ENCODE measurements at regions not wholly inside any gene's neighbourhood (a gene's known extent, or its start where the extent isn't known, plus 50 kb on each side); places are given as distances from the start of the nearest gene placed in this dataset.

DNA sequence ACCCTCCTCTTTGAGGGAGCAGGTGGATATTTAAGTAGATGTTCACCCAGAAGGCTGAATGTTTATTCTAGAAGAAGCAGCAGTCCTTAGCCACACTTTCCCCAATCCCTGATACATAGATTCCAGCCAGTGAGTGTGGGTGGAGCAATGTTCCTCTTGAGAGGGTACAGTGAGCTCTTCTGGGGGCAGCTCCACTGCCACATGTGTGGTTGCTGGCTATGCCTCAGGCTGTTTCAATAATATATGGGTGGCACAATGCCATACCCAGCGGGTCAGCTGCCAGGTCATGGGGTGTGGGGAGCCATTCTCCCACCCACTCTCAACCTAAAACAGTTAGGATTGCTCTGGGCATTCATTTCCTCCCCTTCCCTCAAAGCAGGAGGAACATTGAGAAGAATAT lies 61.6 kb upstream of the DAB2 start:
- no peaks in the 10 kb centered on the region for H3K4me1 Mint-ChIP-seq (ENCODE audit: insufficient read depth, unreplicated experiment)
- H3K27ac Mint-ChIP-seq (ENCODE audit: low read depth, unreplicated experiment) = no peak overlapping the region
- no peak for DNase-seq (ENCODE audit: unreplicated experiment)
- no peaks in the 10 kb centered on the region for H3K36me3 Mint-ChIP-seq (ENCODE audit: insufficient read depth, unreplicated experiment)
- intact Hi-C loops (cut with micrococcal nuclease) = no loop called here
- H3K9me3 Mint-ChIP-seq (ENCODE audit: unreplicated experiment) = peaks cover 8% of the 10 kb centered on the region
- ChIA-PET CTCF (no interaction called here), POLR2A (interaction anchor here (0.6 to 1.9 kb wide), 2 partner anchors 13 to 38 kb away, joined by 3 to 4 read pairs; no protein-coding TSS in a partner anchor)
- H3K4me3 Mint-ChIP-seq (ENCODE audit: unreplicated experiment) = no peak overlapping the region
- no TSS peak for BruUV-seq (replicated peaks)
- TF ChIP-seq, protein P1, sequence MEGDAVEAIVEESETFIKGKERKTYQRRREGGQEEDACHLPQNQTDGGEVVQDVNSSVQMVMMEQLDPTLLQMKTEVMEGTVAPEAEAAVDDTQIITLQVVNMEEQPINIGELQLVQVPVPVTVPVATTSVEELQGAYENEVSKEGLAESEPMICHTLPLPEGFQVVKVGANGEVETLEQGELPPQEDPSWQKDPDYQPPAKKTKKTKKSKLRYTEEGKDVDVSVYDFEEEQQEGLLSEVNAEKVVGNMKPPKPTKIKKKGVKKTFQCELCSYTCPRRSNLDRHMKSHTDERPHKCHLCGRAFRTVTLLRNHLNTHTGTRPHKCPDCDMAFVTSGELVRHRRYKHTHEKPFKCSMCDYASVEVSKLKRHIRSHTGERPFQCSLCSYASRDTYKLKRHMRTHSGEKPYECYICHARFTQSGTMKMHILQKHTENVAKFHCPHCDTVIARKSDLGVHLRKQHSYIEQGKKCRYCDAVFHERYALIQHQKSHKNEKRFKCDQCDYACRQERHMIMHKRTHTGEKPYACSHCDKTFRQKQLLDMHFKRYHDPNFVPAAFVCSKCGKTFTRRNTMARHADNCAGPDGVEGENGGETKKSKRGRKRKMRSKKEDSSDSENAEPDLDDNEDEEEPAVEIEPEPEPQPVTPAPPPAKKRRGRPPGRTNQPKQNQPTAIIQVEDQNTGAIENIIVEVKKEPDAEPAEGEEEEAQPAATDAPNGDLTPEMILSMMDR (IDR thresholded peaks at IDR 0.05; ENCODE audit: unreplicated experiment) = no peak
- no peaks in the 10 kb centered on the region for H3K27me3 Mint-ChIP-seq (ENCODE audit: insufficient read depth, unreplicated experiment)

DNA sequence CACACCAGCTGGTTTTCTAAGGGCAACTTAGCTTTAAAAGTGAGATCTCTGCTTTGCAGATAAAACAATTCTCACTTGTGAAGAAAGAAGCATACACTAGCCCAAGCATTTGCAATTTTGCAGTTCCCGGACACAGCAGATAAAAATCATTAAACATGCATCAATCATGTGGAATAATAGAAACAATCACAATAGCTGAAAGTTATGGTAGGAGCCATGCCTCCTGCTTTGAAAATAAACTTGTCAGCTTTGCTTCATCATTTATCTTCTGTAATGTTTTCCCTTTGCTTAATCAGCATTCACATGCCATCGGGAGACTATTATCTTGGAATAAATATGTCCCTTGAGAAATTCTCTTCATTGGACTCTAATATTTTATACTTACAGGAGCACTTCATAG lies 60.3 kb upstream of the DAB2 start:
- CTCF ChIA-PET = no interaction called here
- Mint-ChIP-seq H3K4me3 (ENCODE audit: unreplicated experiment) (no peak overlapping the region), H3K4me1 (ENCODE audit: insufficient read depth, unreplicated experiment) (no peaks in the 10 kb centered on the region), H3K27ac (ENCODE audit: low read depth, unreplicated experiment) (no peak overlapping the region), H3K27me3 (ENCODE audit: insufficient read depth, unreplicated experiment) (no peaks in the 10 kb centered on the region), H3K9me3 (ENCODE audit: unreplicated experiment) (peaks cover 8% of the 10 kb centered on the region), H3K36me3 (ENCODE audit: insufficient read depth, unreplicated experiment) (no peaks in the 10 kb centered on the region)
- DNase-seq (ENCODE audit: unreplicated experiment) = no peak
- TF ChIP-seq, protein P1 (IDR thresholded peaks at IDR 0.05; ENCODE audit: unreplicated experiment) = no peak
- intact Hi-C loops (cut with micrococcal nuclease) = no loop called here
- BruUV-seq (replicated peaks) = no TSS peak
- POLR2A ChIA-PET = interaction anchor here (0.9 kb wide), 1 partner anchor 13 kb away, joined by 3 read pairs; no protein-coding TSS in a partner anchor

DNA sequence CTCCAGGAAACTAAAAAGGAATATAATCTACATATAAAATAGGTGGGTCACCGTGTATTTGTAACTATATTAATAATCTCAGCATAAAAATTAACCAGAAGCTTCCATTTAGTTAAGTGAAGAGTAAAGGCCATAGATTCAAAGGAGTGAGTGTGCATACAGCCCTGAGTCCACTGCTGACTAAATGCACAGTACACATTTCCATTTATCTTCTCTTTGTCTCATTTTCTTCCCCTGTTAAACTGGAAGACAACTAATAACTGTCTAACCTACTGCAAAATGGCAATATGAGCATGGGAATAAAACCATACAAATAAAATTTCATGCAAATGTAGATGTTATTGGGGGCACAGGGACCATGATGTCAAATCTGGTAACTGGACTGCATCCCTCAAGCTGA lies 59.9 kb upstream of the DAB2 start:
- Mint-ChIP-seq H3K4me3 (ENCODE audit: unreplicated experiment) (no peak overlapping the region), H3K4me1 (ENCODE audit: insufficient read depth, unreplicated experiment) (no peaks in the 10 kb centered on the region), H3K27ac (ENCODE audit: low read depth, unreplicated experiment) (no peak overlapping the region), H3K9me3 (ENCODE audit: unreplicated experiment) (peaks cover 3% of the 10 kb centered on the region), H3K36me3 (ENCODE audit: insufficient read depth, unreplicated experiment) (no peaks in the 10 kb centered on the region), H3K27me3 (ENCODE audit: insufficient read depth, unreplicated experiment) (no peaks in the 10 kb centered on the region)
- POLR2A ChIA-PET = no interaction called here
- TF ChIP-seq, protein P1 (IDR thresholded peaks at IDR 0.05; ENCODE audit: unreplicated experiment) = no peak
- intact Hi-C loops (cut with micrococcal nuclease) = no loop called here
- no TSS peak for BruUV-seq (replicated peaks)
- no peak for DNase-seq (ENCODE audit: unreplicated experiment)
- CTCF ChIA-PET = interaction anchor here (1.2 kb wide), 1 partner anchor 62 kb away, joined by 6 read pairs; no protein-coding TSS in a partner anchor

DNA sequence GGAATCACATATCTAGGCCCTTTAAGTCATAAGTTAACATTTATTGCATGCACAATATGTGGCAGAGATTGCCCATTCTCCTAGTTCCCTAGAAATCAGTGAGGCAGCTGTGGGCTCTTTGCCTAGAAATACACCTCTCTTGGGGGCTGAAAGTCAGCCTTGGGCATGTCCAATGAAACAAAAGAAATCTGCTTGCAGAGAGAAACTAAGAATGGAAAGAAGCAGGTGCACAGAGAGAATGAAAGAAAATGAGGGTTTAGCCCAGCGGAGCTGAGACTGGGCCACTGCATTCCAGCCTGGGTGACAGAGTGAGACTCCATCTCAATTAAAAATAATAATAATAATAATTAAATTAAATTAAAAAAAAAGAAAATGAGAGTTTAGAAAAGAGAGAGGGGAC lies 57.3 kb upstream of the DAB2 start:
- CTCF ChIA-PET = no interaction called here
- no TSS peak for BruUV-seq (replicated peaks)
- Mint-ChIP-seq H3K36me3 (ENCODE audit: insufficient read depth, unreplicated experiment) (no peaks in the 10 kb centered on the region), H3K4me1 (ENCODE audit: insufficient read depth, unreplicated experiment) (no peaks in the 10 kb centered on the region), H3K27me3 (ENCODE audit: insufficient read depth, unreplicated experiment) (no peaks in the 10 kb centered on the region), H3K27ac (ENCODE audit: low read depth, unreplicated experiment) (no peak overlapping the region), H3K4me3 (ENCODE audit: unreplicated experiment) (no peak overlapping the region), H3K9me3 (ENCODE audit: unreplicated experiment) (no peaks in the 10 kb centered on the region)
- intact Hi-C loops (cut with micrococcal nuclease) = no loop called here
- POLR2A ChIA-PET = no interaction called here
- TF ChIP-seq, protein P1 (IDR thresholded peaks at IDR 0.05; ENCODE audit: unreplicated experiment) = no peak
- no peak for DNase-seq (ENCODE audit: unreplicated experiment)

Measured in MCF 10A (cell line).